Activated T-helper 1 cell treated with anti-CD3 and anti-CD28 coated beads, Interleukin-12 subunit alpha, Interleukin-12 subunit beta, Interleukin-2, Interleukin-4 antibody, amounts not matched to agents 30 ng/mL and 10 ng/mL and 1 ng/mL, durations not matched to agents 14 hours and 24 hours and 36 hours (primary cell): ENCODE measurements at regions not wholly inside any gene's neighbourhood (a gene's known extent, or its start where the extent isn't known, plus 50 kb on each side); places are given as distances from the start of the nearest gene placed in this dataset.

ENCODE experiments used
- DNase-seq: peaks from one replicate; pipeline ENCODE4 v3.0.0; 2021; ENCODE audit warnings: low spot score
- H3K27ac Mint-ChIP-seq: one replicate; pipeline ENCODE4 v1.8.0; 2021; ENCODE audit warnings: mild to moderate bottlenecking, mixed read lengths
- H3K27me3 Mint-ChIP-seq: one replicate; pipeline ENCODE4 v1.8.0; 2022; ENCODE audit warnings: mild to moderate bottlenecking, moderate library complexity, mixed read lengths; ENCODE audit not compliant: insufficient read depth
- H3K36me3 Mint-ChIP-seq: one replicate; pipeline ENCODE4 v1.8.0; 2021; ENCODE audit warnings: low read depth, mixed read lengths
- H3K4me1 Mint-ChIP-seq: one replicate; pipeline ENCODE4 v1.8.0; 2021; ENCODE audit warnings: low read depth, mixed read lengths
- H3K4me3 Mint-ChIP-seq: one replicate; pipeline ENCODE4 v1.8.0; 2021; ENCODE audit warnings: mild to moderate bottlenecking, moderate library complexity, mixed read lengths
- H3K9me3 Mint-ChIP-seq: one replicate; pipeline ENCODE4 v1.8.0; 2021; ENCODE audit warnings: mixed read lengths
- intact Hi-C: fragments of 100-400 bp; cut with micrococcal nuclease; formaldehyde crosslinking; loops from one replicate; pipeline ENCODE4 v1.15.1; 2024

DNA sequence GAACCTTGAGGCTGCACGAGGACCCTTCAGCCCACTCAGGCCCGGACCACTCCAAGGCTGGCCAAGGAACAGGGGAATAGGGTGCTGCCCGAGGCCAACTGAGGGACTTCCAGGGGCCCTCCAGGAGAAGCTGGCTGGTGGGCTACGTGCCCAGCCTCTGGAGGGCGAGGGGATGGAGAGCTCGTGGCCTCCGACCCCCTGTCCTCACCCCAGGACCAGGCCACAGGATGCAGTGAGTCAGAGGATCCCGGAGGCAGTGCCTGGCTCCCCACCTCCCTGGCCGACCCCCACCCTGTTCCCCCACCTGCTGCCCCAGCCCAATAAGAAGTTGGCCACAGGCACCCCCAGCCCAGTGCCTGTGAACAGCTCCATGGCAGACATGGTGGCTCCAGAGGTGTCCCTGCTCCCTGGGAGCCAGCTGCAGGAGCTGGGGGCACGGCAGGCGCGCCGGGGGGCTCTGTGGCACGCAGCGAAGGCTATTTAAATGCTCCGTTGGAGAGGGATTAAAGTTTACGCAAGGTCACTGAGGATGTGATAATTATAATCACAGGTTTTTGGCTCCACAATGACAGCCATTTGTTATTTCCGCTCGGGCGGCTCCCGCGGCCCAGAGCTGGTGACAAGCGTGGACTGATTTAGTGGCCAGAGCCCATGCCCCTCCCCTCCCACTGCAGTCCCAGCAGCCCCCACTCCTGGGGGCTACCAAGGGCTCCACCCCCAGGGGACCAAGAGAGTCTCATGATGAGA, 95.7 kb upstream of the NKX1-1 start:
- no peaks in the 10 kb centered on the region for H3K36me3 Mint-ChIP-seq
- DNase-seq: no peak
- no peaks in the 10 kb centered on the region for H3K27me3 Mint-ChIP-seq
- H3K9me3 Mint-ChIP-seq: no peaks in the 10 kb centered on the region
- intact Hi-C loops: no loop called here
- H3K27ac Mint-ChIP-seq: no peak overlapping the region
- no peak overlapping the region for H3K4me3 Mint-ChIP-seq
- no peaks in the 10 kb centered on the region for H3K4me1 Mint-ChIP-seq

DNA sequence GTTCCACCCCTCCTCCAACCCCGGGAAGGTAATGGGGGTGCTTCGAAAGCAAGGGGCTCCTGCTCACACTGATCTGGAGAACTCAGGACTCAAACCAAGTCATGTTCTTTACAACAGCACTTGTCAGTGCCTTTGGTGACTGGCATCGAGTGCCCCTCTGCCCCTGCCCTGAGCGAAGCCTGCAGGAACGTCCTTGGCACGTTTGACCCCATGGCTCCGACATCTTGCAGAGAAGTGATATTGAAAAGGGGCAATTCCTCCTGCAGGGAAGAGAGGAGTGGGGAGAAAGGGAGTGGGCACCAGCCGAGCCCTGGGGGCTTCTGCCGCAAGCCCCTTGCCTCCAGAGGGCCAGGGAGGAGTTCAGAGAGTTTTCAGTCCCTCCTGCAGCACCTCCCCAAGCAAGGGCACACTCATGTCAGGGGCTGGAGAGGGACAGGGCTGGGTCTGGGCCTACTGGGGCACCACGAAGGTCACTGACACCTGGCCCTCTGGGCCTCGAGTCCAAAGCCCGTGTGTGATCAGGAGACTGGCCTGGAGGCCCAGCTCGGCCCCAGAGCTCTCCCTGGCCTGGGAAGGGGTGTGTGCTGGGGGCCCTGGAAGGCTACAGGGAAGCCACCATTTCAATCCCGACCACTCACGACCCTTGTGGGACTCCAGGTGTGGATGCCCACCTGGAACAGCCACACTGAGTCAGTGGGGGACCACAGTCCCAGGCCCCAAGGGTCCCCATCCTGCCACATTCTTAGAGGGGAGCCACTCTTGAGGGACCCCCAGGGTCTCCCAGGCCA, 94.9 kb upstream of the NKX1-1 start:
- no peak overlapping the region for H3K4me3 Mint-ChIP-seq
- no peak for DNase-seq
- H3K27me3 Mint-ChIP-seq: no peaks in the 10 kb centered on the region
- H3K27ac Mint-ChIP-seq: no peak overlapping the region
- no peaks in the 10 kb centered on the region for H3K4me1 Mint-ChIP-seq
- intact Hi-C loops: no loop called here
- H3K9me3 Mint-ChIP-seq: no peaks in the 10 kb centered on the region
- no peaks in the 10 kb centered on the region for H3K36me3 Mint-ChIP-seq

DNA sequence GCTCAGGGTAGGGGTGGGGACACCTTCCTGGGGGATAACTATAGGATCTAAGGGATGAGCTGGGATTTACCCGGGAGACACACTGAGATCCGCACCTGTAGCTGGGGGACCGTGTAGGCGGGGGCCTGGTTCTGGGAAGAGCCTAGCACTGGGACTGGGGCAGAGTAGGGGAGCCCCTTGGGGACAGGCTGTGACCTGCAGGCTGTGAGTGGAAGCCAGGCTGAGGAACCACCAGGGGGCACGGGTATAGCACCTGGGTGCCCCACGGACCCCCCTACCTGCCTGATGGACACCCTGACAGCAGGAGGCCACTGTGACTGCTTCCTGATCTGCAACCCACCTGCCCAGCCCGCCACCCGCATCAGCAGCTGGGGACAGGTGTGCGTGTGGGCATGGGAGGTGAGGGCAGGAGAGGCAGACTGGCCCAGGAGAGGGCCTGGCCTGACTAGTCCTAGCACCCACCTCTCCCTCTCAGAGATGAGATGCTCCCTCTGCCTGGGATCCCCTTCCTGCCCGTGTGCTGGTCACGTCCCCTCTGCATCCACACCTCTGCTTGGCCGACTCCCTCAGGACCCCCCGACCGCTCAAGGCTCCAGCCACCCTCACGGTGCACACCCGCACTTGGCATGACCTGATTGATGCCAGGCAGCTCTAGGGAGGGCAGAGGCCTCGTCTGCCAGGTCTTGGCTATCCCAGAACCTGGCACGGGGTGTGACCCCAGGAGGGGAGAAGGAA, 94.2 kb upstream of the NKX1-1 start:
- H3K4me3 Mint-ChIP-seq: no peak overlapping the region
- no peak for DNase-seq

DNA sequence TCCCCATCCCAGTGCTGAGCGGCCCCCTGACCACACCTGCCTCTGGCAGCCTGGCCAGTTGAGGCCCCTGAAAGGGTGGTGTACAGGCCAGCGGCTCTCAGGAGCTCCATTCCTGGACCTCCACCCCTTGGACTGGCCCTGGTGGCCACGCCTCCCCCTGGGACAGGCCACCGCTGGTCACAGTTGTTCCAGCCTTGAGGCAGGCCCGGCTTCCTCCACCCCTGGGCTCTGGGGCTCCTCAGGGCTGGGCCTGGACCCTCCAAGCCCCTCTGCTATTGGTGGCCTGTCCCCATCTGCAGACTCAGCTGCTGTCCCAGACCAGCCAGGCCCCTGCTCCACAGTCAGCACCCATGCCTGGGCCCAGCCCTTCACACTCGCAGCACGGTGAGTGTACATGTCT, 93.2 kb upstream of the NKX1-1 start:
- Mint-ChIP-seq H3K27ac (no peak overlapping the region), H3K27me3 (no peaks in the 10 kb centered on the region), H3K9me3 (no peaks in the 10 kb centered on the region), H3K4me1 (no peaks in the 10 kb centered on the region), H3K4me3 (no peak overlapping the region), H3K36me3 (no peaks in the 10 kb centered on the region)
- intact Hi-C loops: no loop called here
- no peak for DNase-seq

More for the DNA sequence above, 94.2 kb upstream of the NKX1-1 start:
- Mint-ChIP-seq H3K27ac (no peak overlapping the region), H3K9me3 (no peaks in the 10 kb centered on the region), H3K36me3 (no peaks in the 10 kb centered on the region), H3K4me1 (no peaks in the 10 kb centered on the region), H3K27me3 (no peaks in the 10 kb centered on the region)
- intact Hi-C loops: no loop called here

DNA sequence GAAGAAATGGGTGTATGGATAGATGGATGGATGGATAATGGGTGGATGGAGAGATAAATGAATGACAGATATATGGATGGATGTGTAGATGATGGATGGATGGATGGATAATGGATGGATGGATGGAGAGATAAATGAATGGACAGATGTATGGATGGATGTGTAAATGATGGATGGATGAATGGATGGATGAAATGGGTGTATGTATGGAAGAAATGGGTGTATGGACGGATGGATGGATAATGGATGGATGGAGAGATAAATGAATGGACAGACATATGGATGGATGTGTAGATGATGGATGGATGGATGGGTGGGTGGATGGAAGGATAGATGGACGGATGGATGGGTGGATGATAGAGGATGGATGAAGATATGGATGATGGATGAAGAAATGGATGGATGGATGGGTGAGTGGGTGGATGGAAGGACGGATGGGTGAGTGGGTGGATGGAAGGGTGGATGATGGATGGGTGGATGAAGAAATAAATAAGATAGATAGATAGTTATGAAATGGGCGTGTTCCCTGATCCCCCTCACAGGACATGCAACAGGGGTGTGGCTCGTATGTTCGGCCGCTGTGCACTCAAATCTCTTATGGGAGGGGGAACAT, 91.1 kb upstream of the NKX1-1 start:
- intact Hi-C loops: no loop called here
- Mint-ChIP-seq H3K4me3 (no peak overlapping the region), H3K27ac (no peak overlapping the region), H3K4me1 (no peaks in the 10 kb centered on the region), H3K36me3 (no peaks in the 10 kb centered on the region), H3K27me3 (no peaks in the 10 kb centered on the region), H3K9me3 (no peaks in the 10 kb centered on the region)
- DNase-seq: no peak

DNA sequence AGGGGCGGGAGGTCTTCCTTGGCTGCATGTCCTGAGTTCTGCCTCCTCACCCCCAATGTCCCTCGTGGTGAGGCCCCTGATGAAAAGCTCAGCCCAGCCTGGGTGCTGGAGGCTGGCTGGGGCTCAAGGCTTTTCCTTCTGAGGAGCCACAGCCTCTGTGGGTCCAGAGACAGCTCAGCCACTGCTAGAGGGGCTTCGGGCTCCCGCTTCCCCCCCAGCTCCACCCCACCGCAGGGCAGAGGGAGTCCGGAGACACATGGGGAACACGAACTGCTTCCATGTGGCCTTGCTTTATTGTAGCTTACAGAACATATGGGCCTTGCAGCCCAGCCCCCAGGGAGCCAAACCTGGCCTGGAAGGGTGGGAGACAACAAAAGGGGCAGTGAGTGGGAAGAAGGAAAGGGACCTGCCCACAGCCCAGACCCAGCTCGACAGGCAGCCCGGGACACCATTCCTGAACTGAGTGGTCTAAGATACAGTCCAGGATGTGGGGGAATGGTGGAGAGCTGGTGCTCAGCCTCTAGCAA, 89.9 kb upstream of the NKX1-1 start:
- no peak overlapping the region for H3K4me3 Mint-ChIP-seq
- H3K9me3 Mint-ChIP-seq: no peaks in the 10 kb centered on the region

DNA sequence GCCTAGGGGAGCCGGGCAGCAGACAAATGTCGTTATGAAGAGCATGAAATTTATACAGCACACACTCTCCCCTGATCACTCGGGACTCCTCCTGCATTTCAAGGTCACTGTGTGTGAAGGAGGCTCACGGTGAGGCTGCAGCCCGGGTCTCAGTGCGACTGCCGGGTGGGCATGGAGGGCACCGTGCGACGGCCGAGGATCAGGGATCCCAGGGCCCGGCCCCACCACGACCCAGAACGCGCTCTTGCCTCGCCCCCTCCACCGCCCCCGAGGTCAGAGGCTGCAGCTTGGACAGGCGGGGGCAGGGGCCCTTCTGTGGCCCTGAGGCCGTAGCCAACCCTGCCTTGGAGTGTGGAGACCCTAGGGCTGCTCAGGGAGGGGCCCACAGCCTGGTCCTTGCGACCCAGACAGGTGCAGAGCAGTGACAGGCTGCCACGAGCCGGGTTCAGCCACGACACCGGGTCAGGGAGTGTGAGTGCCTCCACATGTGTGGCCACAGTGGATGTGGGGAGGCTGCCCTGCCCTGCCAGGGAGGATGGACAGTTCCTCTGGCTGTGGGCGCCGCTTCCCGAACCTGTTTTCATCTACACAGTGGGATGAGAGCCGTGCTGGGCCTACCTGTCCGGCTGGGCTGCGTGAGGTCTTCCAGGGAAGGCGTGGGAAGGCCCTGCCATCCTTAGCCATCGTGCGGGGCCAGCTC, 89.3 kb upstream of the NKX1-1 start:
- no peaks in the 10 kb centered on the region for H3K9me3 Mint-ChIP-seq
- H3K4me3 Mint-ChIP-seq: no peak overlapping the region
- H3K4me1 Mint-ChIP-seq: no peaks in the 10 kb centered on the region
- no peaks in the 10 kb centered on the region for H3K27me3 Mint-ChIP-seq
- intact Hi-C loops: no loop called here
- no peak overlapping the region for H3K27ac Mint-ChIP-seq
- DNase-seq: no peak
- no peaks in the 10 kb centered on the region for H3K36me3 Mint-ChIP-seq

More for the DNA sequence above, 89.9 kb upstream of the NKX1-1 start:
- Mint-ChIP-seq H3K36me3 (no peaks in the 10 kb centered on the region), H3K27me3 (no peaks in the 10 kb centered on the region), H3K4me1 (no peaks in the 10 kb centered on the region), H3K27ac (no peak overlapping the region)
- no peak for DNase-seq
- intact Hi-C loops: no loop called here

DNA sequence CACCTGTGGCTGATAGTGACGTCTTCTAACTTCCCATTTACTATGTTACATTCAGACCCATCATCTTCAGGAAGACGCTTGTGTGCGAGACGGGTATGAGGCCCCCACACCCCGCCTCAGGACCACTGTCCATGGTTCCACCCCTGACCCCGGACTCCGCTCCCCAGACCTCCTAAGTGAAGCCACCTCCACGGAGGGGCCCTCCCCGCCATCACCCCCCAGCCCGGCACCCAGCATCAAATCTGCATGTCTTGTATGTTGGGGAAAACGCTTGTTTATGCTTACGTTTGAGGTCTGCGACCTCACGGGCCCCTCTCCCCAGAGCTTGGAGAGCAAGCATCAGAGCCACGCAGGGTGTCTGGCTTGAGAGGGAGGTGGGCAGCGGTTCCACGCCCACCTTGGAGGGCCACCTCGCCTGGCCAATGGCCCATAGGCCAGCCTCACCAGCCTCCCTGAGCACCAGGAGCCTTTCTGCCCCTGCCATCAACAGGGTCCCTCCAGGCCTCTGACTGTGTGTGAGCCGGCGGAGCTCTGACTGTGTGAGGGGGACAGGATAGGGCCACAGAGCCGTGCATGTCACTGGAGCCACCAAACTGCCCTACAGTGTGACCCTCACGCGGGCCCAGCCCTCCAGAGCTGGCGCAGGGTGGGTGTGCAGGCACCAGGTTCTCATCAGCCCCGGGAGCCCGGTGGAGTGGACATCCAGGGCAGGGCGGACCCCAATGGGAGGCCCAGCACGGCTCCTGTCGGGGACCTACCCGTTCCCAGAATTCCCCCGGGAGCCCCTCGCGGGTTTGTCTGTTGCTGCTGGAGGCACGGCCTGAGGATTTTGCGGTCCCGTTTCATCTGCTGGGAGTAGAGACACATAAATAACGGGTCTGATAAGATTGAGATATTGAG, 88.4 kb upstream of the NKX1-1 start:
- intact Hi-C loops: no loop called here
- H3K27me3 Mint-ChIP-seq: no peaks in the 10 kb centered on the region
- H3K27ac Mint-ChIP-seq: no peak overlapping the region
- no peaks in the 10 kb centered on the region for H3K9me3 Mint-ChIP-seq
- no peaks in the 10 kb centered on the region for H3K36me3 Mint-ChIP-seq
- no peaks in the 10 kb centered on the region for H3K4me1 Mint-ChIP-seq
- no peak overlapping the region for H3K4me3 Mint-ChIP-seq
- DNase-seq: no peak

DNA sequence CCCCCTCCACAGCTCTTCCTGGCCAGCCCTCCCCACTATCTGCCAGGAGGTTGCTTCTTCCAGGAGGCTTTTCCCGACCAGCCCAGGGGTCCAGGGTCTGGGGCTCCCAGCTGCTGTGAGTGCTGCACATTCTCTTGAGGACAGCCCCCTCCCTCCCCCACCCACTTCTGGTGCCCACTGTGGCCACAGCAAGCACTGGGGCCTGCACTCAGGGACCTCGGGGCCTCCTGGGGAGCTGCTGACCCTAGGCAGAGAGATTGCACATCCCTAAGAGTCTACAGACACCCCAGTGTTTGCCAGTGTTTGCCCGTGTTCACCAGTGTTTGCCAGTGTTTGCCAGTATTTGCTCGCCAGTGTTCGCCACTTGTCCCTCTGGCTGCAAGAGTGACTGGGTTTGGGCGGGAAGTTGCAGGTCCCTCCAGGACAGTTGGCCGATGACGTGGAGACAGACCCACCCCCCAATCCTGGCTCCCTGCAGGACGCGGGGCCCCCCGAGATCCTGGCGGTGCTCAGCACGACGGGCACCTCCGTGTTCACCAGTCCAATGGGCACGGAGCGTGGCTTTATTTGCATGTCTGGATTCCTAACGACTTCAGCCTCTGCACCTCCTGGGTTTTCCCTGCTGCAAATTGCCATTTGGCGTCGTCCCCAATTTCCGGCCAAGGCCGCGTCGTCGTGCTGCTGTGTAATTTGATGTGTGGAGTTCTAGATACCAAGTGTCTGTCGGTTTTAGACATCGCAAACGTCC, 87.5 kb upstream of the NKX1-1 start:
- no peaks in the 10 kb centered on the region for H3K4me1 Mint-ChIP-seq
- H3K4me3 Mint-ChIP-seq: no peak overlapping the region
- no peaks in the 10 kb centered on the region for H3K9me3 Mint-ChIP-seq
- no peaks in the 10 kb centered on the region for H3K36me3 Mint-ChIP-seq
- no peaks in the 10 kb centered on the region for H3K27me3 Mint-ChIP-seq
- no peak for DNase-seq
- intact Hi-C loops: no loop called here
- H3K27ac Mint-ChIP-seq: no peak overlapping the region

DNA sequence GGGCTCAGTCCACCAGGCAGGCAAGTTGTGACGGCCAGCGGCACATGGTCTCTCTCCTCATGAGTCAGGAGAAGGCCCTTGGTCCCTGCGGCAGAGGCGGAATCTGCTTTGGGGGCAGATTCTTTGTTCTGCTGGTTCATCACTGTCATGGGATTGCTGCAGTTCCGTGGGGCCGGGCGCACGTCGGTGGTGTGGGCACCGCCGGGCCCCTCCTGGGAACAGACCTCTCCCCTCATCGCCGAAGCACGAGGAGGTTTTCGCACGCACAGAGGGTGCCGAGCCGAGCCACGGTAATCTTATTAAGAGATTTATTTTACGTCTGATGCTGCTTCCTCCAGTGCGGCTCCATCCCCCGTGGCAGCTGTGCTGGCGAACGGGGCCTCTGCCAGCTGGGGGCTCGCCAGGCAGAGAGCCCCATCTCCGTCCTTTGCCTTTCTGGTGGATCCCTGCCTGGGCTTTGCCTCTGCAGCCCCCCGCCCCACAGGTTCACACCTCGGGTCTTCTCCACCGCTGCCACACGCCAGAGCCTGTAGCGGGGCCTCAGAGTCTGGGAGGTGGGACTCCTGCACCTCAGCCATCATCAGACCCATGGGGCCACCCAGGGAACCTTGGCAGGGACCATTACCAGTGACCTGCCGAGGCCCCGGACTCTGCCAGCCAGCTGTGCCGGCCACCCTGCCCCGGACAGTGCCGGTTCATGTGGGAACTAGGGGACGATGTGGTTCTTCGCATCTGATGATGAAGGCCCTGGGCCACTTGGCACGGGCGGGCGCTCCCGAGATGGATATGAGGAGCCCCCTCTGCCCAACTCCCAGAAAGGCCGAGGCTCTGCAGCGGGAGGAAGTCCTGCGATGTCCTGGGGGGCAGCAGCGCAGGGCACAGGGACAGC, 86.7 kb upstream of the NKX1-1 start:
- Mint-ChIP-seq H3K36me3 (no peaks in the 10 kb centered on the region), H3K4me1 (no peaks in the 10 kb centered on the region), H3K4me3 (no peak overlapping the region), H3K27me3 (no peaks in the 10 kb centered on the region), H3K27ac (no peak overlapping the region), H3K9me3 (no peaks in the 10 kb centered on the region)
- DNase-seq: no peak
- intact Hi-C loops: no loop called here
